H1 (cell line): ENCODE measurements at regions not wholly inside any gene's neighbourhood (a gene's known extent, or its start where the extent isn't known, plus 50 kb on each side); places are given as distances from the start of the nearest gene placed in this dataset.

ENCODE experiments used
- CTCF ChIA-PET: fragments of 300-600 bp; sonication (Branson Sonifier 250); formaldehyde crosslinking; loops from one replicate; lab custom pipeline; 2021; ENCODE audit not compliant: partially characterized antibody; lab: Charles Lee
- POLR2A ChIA-PET: fragments of 300-600 bp; sonication (Branson Sonifier 250); formaldehyde crosslinking; loops from one replicate; lab custom pipeline; 2021; ENCODE audit warnings: inconsistent platforms; ENCODE audit not compliant: partially characterized antibody; lab: Charles Lee
- DNase-seq, 2 experiments: peaks; one replicate each; pipeline versions ENCODE4 v3.0.0 to v3.0.0-alpha.2; 2010 to 2022; ENCODE audit warnings: low spot score in 2 of 2, low read depth in 1 of 2, mixed read lengths in 1 of 2
- FAIRE-seq: peaks from 2 replicates; lab custom pipeline; 2011; peaks lifted over from hg19 to GRCh38; lab: Jason Lieb, UNC
- H2AFZ ChIP-seq: 2 replicates; pipeline ENCODE4 v1.8.1; 2012; ENCODE audit warnings: low read length, inconsistent platforms
- H2AK5ac ChIP-seq: 2 replicates; pipeline ENCODE4 v1.6.1; 2013; ENCODE audit warnings: low read depth, low read length
- H2BK120ac ChIP-seq: replicated peaks from 2 replicates; pipeline ENCODE3; 2013; ENCODE audit warnings: low read depth, low read length, inconsistent platforms
- H2BK12ac ChIP-seq: 2 replicates; pipeline ENCODE4 v1.6.1; 2013; ENCODE audit warnings: low read depth, low read length
- H2BK15ac ChIP-seq: 2 replicates; pipeline ENCODE4 v1.6.1; 2013; ENCODE audit warnings: low read length
- H2BK20ac ChIP-seq: 2 replicates; pipeline ENCODE4 v1.6.1; 2013; ENCODE audit warnings: low read length
- H2BK5ac ChIP-seq: 2 replicates; pipeline ENCODE4 v1.6.1; 2013; ENCODE audit warnings: low read depth, low read length
- H3K14ac ChIP-seq: 2 replicates; pipeline ENCODE4 v1.6.1; 2013; ENCODE audit warnings: inconsistent platforms; ENCODE audit not compliant: insufficient read length
- H3K18ac ChIP-seq: 2 replicates; pipeline ENCODE4 v1.6.1; 2013; ENCODE audit warnings: low read length; ENCODE audit errors: extremely low read depth
- H3K23ac ChIP-seq: 2 replicates; pipeline ENCODE4 v1.6.1; 2013; ENCODE audit warnings: inconsistent platforms; ENCODE audit not compliant: insufficient read length
- H3K23me2 ChIP-seq: 2 replicates; pipeline ENCODE4 v1.6.1; 2013; ENCODE audit warnings: low read depth, low read length
- H3K27ac ChIP-seq: 2 replicates; pipeline ENCODE4 v1.6.1; 2011; ENCODE audit warnings: low read depth, low read length, inconsistent platforms
- H3K27me3 ChIP-seq, 4 experiments: replicated peaks in 1 of 4; 1 replicate in 1 of 4; 2 replicates in 3 of 4; pipeline versions ENCODE4 v1.6.1 to v1.8.1; 2011 to 2013; ENCODE audit warnings: low read length in 3 of 4, mild to moderate bottlenecking in 3 of 4, inconsistent platforms in 2 of 4, mixed read lengths in 2 of 4, moderate library complexity in 1 of 4; ENCODE audit not compliant: control insufficient read depth in 3 of 4, insufficient read depth in 3 of 4; ENCODE audit errors: extremely low read depth in 1 of 4
- H3K36me3 ChIP-seq, 4 experiments: 2 replicates each; pipeline versions ENCODE4 v1.6.1 to v1.8.1; 2011 to 2013; ENCODE audit warnings: mild to moderate bottlenecking in 4 of 4, low read length in 3 of 4, moderate library complexity in 2 of 4, control low read depth in 1 of 4, inconsistent platforms in 1 of 4; ENCODE audit not compliant: insufficient read depth in 4 of 4, control insufficient read depth in 2 of 4
- H3K4ac ChIP-seq: replicated peaks from 2 replicates; pipeline ENCODE3; 2013; ENCODE audit warnings: low read length, low read depth, mixed read lengths, inconsistent platforms; ENCODE audit not compliant: insufficient read length
- H3K4me1 ChIP-seq, 4 experiments: replicated peaks in 1 of 4; 1 replicate in 1 of 4; 2 replicates in 3 of 4; pipeline versions ENCODE4 v1.6.1 to v1.8.1; 2011 to 2013; ENCODE audit warnings: low read length in 3 of 4, inconsistent platforms in 2 of 4, mixed read lengths in 1 of 4; ENCODE audit not compliant: insufficient read depth in 4 of 4, control insufficient read depth in 3 of 4
- H3K4me2 ChIP-seq, 2 experiments: 2 replicates each; pipeline versions ENCODE4 v1.6.1 to v1.8.1; 2011 to 2013; ENCODE audit warnings: low read depth in 2 of 2, low read length in 2 of 2, control low read depth in 1 of 2, inconsistent platforms in 1 of 2, mild to moderate bottlenecking in 1 of 2; ENCODE audit not compliant: insufficient read depth in 1 of 2
- H3K4me3 ChIP-seq, 4 experiments: fragments of 200-600, 300-600 bp in 1 of 4; sonication (generic), shearing (Covaris generic), sonication (Bioruptor Twin) in 1 of 4; 2 replicates each; pipeline versions ENCODE4 v1.5.1 to v1.8.1; 2011 to 2016; ENCODE audit warnings: low read length in 4 of 4, low read depth in 3 of 4, control low read depth in 2 of 4, inconsistent platforms in 2 of 4, mild to moderate bottlenecking in 2 of 4, mixed read lengths in 1 of 4, moderate library complexity in 1 of 4; ENCODE audit not compliant: insufficient read depth in 2 of 4; ENCODE audit errors: extremely low read depth in 1 of 4
- H3K56ac ChIP-seq: replicated peaks from 2 replicates; pipeline ENCODE3; 2013; ENCODE audit warnings: low read depth, mild to moderate bottlenecking, mixed read lengths, low read length, inconsistent platforms; ENCODE audit not compliant: insufficient read length
- H3K79me1 ChIP-seq: 2 replicates; pipeline ENCODE4 v1.6.1; 2013; ENCODE audit warnings: low read depth, low read length, control low read depth
- H3K79me2 ChIP-seq, 2 experiments: 2 replicates each; pipeline versions ENCODE4 v1.6.1 to v1.8.1; 2012 to 2013; ENCODE audit warnings: low read length in 2 of 2, mild to moderate bottlenecking in 2 of 2, inconsistent platforms in 1 of 2; ENCODE audit not compliant: insufficient read depth in 2 of 2, control insufficient read depth in 1 of 2
- H3K9ac ChIP-seq, 4 experiments: replicated peaks in 1 of 4; 1 replicate in 1 of 4; 2 replicates in 3 of 4; pipeline versions ENCODE4 v1.6.1 to v1.8.1; 2011 to 2013; ENCODE audit warnings: low read depth in 3 of 4, low read length in 3 of 4, control low read depth in 2 of 4, mild to moderate bottlenecking in 2 of 4, moderate library complexity in 2 of 4, inconsistent platforms in 1 of 4; ENCODE audit errors: extremely low read depth in 1 of 4
- H3K9me3 ChIP-seq, 2 experiments: 2 replicates each; pipeline versions ENCODE4 v1.6.1 to v1.8.1; 2012 to 2013; ENCODE audit warnings: mild to moderate bottlenecking in 2 of 2, moderate library complexity in 2 of 2, control low read depth in 1 of 2, inconsistent platforms in 1 of 2, low read depth in 1 of 2, low read length in 1 of 2, mixed read lengths in 1 of 2; ENCODE audit not compliant: insufficient read depth in 2 of 2
- H4K20me1 ChIP-seq, 2 experiments: replicated peaks in 1 of 2; 2 replicates each; pipeline versions ENCODE3 to v1.8.1; 2011 to 2013; ENCODE audit warnings: inconsistent platforms in 2 of 2, low read length in 2 of 2, mild to moderate bottlenecking in 1 of 2; ENCODE audit not compliant: insufficient read depth in 2 of 2, control insufficient read depth in 1 of 2
- H4K5ac ChIP-seq: 2 replicates; pipeline ENCODE4 v1.6.1; 2013; ENCODE audit warnings: low read length, low read depth, mixed read lengths, inconsistent platforms; ENCODE audit not compliant: insufficient read length
- H4K8ac ChIP-seq: 2 replicates; pipeline ENCODE4 v1.8.0; 2013; ENCODE audit warnings: mild to moderate bottlenecking, moderate library complexity, low read length, inconsistent platforms; ENCODE audit not compliant: insufficient read depth; ENCODE audit errors: extremely low read depth
- H4K91ac ChIP-seq: replicated peaks from 2 replicates; pipeline ENCODE3; 2013; ENCODE audit warnings: low read length, mixed read lengths, inconsistent platforms; ENCODE audit not compliant: insufficient read length
- BACH1 ChIP-seq: IDR thresholded peaks from 2 replicates; pipeline ENCODE4 v1.6.1; 2012; ENCODE audit warnings: low read length, improper control_type of control experiment
- BCL11A ChIP-seq, 2 experiments: IDR thresholded peaks; one replicate each; pipeline ENCODE4 v1.6.1; 2011; ENCODE audit warnings: low read depth in 2 of 2, low read length in 2 of 2, mild to moderate bottlenecking in 2 of 2
- CBX5 ChIP-seq: fragments of 300-800, 300-1000 bp; sonication (generic); IDR thresholded peaks from 2 replicates; pipeline ENCODE4 v1.7.1; 2016; ENCODE audit warnings: antibody characterized with exemption, low read length, low read depth
- CBX8 ChIP-seq: fragments of 300-800, 300-1000 bp; sonication (generic); IDR thresholded peaks from 2 replicates; pipeline ENCODE4 v1.7.1; 2016; ENCODE audit warnings: low read depth, low read length, borderline replicate concordance
- CHD2 ChIP-seq: IDR thresholded peaks from 2 replicates; pipeline ENCODE4 v1.6.1; 2012; ENCODE audit warnings: low read length, improper control_type of control experiment
- FOSL1 ChIP-seq: IDR thresholded peaks from 2 replicates; pipeline ENCODE4 v1.6.1; 2011; ENCODE audit warnings: mild to moderate bottlenecking, low read depth, low read length, moderate library complexity; ENCODE audit not compliant: insufficient read depth
- GABPA ChIP-seq: IDR thresholded peaks from 2 replicates; pipeline ENCODE4 v1.6.1; 2011; ENCODE audit warnings: mild to moderate bottlenecking, low read length, moderate library complexity, borderline replicate concordance; ENCODE audit not compliant: insufficient read depth
- GTF2F1 ChIP-seq: IDR thresholded peaks from 2 replicates; pipeline ENCODE4 v1.6.1; 2012; ENCODE audit warnings: low read depth, low read length, improper control_type of control experiment, borderline replicate concordance
- HDAC2 ChIP-seq, 2 experiments: fragments of 300-600 bp in 1 of 2; sonication (generic) in 1 of 2; IDR thresholded peaks; 2 replicates each; pipeline ENCODE4 v1.6.1; 2011 to 2012; ENCODE audit warnings: low read depth in 2 of 2, low read length in 2 of 2, mild to moderate bottlenecking in 2 of 2, moderate library complexity in 2 of 2, borderline replicate concordance in 1 of 2, inconsistent platforms in 1 of 2
- HDAC6 ChIP-seq: IDR thresholded peaks from one replicate; pipeline ENCODE4 v1.7.1; 2012; ENCODE audit warnings: low read depth, mild to moderate bottlenecking, inconsistent platforms, low read length, moderate library complexity
- RAD21 ChIP-seq, 2 experiments: IDR thresholded peaks in 1 of 2; conservative IDR thresholded peaks in 1 of 2; 2 replicates each; pipeline ENCODE4 v1.6.1; 2011; ENCODE audit warnings: low read depth in 2 of 2, low read length in 2 of 2, improper control_type of control experiment in 1 of 2, inconsistent platforms in 1 of 2, mild to moderate bottlenecking in 1 of 2, moderate library complexity in 1 of 2
- RXRA ChIP-seq: IDR thresholded peaks from 2 replicates; pipeline ENCODE4 v1.6.1; 2011; ENCODE audit warnings: low read depth, mild to moderate bottlenecking, low read length, moderate library complexity; ENCODE audit not compliant: insufficient read depth
- WGBS, 2 experiments: shearing (Covaris generic) in 1 of 2; methylation state at CpG; one replicate each; pipeline versions ENCODE4 v1.1.6 to v1.1.7; 2013 to 2015; ENCODE audit warnings: low lambda C conversion rate in 2 of 2, mixed read lengths in 2 of 2, inconsistent platforms in 1 of 2, low coverage in 1 of 2, missing lambda C conversion rate in 1 of 2; ENCODE audit not compliant: insufficient replicate concordance in 2 of 2, insufficient coverage in 1 of 2, insufficient read length in 1 of 2; ENCODE audit errors: extremely low coverage in 1 of 2, missing lambda C conversion rate in 1 of 2; 5-methylcytosine and 5-hydroxymethylcytosine counted together
- TF ChIP-seq, protein P1 (sequence below): IDR thresholded peaks from 2 replicates; pipeline ENCODE4 v1.6.1; 2012; ENCODE audit warnings: low read length, inconsistent platforms

DNA sequence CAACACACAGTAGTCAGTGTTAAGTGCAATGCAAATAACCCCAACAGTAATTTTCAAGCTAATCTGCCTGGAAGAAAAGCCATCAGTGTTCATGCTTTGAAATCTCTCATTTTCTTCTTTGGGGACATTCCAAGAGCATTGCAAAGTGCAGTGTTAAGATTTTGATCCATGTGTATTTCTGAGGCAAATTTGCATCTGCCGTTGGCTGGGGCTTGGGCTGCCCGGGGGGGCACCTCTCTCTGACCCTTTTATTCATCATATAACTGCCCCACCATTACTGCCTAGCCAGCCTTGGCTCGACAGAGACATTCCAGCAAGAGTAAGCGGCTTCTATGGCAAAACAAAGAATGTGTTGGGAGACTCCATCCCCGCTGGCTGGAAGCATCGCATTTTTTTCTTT, 483.5 kb downstream of the BRD1 start:
- no peak overlapping the region for H3K18ac ChIP-seq
- H3K9me3 ChIP-seq = no peaks in the 10 kb centered on the region
- no peak overlapping the region for H3K23ac ChIP-seq
- 75% methylated on average over 6 of the region's 6 CpGs; no CpG with 5 or more reads in 1 of the 2 experiments for WGBS, 2 experiments
- no peaks in the 10 kb centered on the region for H3K79me2 ChIP-seq
- H2BK15ac ChIP-seq = no peak overlapping the region
- FAIRE-seq (no peak), DNase-seq (no peak)
- H4K5ac ChIP-seq = no peak overlapping the region
- H2BK12ac ChIP-seq = no peak overlapping the region
- H2AK5ac ChIP-seq = no peak overlapping the region
- no peak overlapping the region for H3K27ac ChIP-seq
- H4K8ac ChIP-seq = no peak overlapping the region
- H2BK120ac ChIP-seq = no peak overlapping the region
- H3K27me3 ChIP-seq = no peaks in the 10 kb centered on the region
- H3K4me2 ChIP-seq = no peak overlapping the region
- no peaks in the 10 kb centered on the region for H4K20me1 ChIP-seq
- H3K79me1 ChIP-seq = no peaks in the 10 kb centered on the region
- no peak overlapping the region for H2BK20ac ChIP-seq
- H3K4me1 ChIP-seq = no peaks in the 10 kb centered on the region; a peak in 1 of 7 replicates
- no peak overlapping the region for H3K4ac ChIP-seq
- no peak overlapping the region for H3K14ac ChIP-seq
- H3K36me3 ChIP-seq = no peaks in the 10 kb centered on the region
- no peak overlapping the region for H2BK5ac ChIP-seq
- H3K23me2 ChIP-seq = no peaks in the 10 kb centered on the region
- ChIA-PET POLR2A (no interaction called here), CTCF (interaction anchor here (0.6 kb wide), 1 partner anchor 296 kb away, joined by 3 read pairs; no protein-coding TSS in a partner anchor)
- no peak overlapping the region for H3K9ac ChIP-seq
- H4K91ac ChIP-seq = no peak overlapping the region
- no peak overlapping the region for H2AFZ ChIP-seq
- no peak overlapping the region for H3K56ac ChIP-seq
- H3K4me3 ChIP-seq = no peak overlapping the region
- TF ChIP-seq CHD2 (no peak), FOSL1 (no peak), HDAC2 (IDR thresholded peaks at IDR 0.05; ENCODE audit: borderline replicate concordance in 1 of 2, low read depth in 2 of 2, low read length in 2 of 2) (no peak), CBX8 (no peak), BACH1 (no peak), BCL11A (IDR thresholded peaks at IDR 0.05; ENCODE audit: low read depth in 2 of 2, low read length in 2 of 2) (no peak), CBX5 (no peak), HDAC6 (no peak), GABPA (no peak), RAD21 (IDR thresholded peaks at IDR 0.05 in 1 of 2, conservative IDR thresholded peaks at IDR 0.05 in 1 of 2; ENCODE audit: low read depth in 2 of 2, low read length in 2 of 2) (no peak), RXRA (no peak), GTF2F1 (no peak)
- TF ChIP-seq, protein P1, sequence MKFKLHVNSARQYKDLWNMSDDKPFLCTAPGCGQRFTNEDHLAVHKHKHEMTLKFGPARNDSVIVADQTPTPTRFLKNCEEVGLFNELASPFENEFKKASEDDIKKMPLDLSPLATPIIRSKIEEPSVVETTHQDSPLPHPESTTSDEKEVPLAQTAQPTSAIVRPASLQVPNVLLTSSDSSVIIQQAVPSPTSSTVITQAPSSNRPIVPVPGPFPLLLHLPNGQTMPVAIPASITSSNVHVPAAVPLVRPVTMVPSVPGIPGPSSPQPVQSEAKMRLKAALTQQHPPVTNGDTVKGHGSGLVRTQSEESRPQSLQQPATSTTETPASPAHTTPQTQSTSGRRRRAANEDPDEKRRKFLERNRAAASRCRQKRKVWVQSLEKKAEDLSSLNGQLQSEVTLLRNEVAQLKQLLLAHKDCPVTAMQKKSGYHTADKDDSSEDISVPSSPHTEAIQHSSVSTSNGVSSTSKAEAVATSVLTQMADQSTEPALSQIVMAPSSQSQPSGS = no peak
